CD14-positive monocyte (primary cell): ENCODE measurements at regions not wholly inside any gene's neighbourhood (a gene's known extent, or its start where the extent isn't known, plus 50 kb on each side); places are given as distances from the start of the nearest gene placed in this dataset.

Experiments
- DNase-seq, 3 donors: peaks; one replicate each; pipeline ENCODE4 v3.0.0-alpha.2; 2011 to 2022
- H2AFZ ChIP-seq: 2 replicates; pipeline ENCODE4 v1.6.0; 2012; ENCODE audit warnings: mild to moderate bottlenecking, low read depth, low read length, inconsistent platforms; ENCODE audit not compliant: insufficient read depth, poor library complexity, severe bottlenecking
- H3K27ac ChIP-seq, 2 donors: 1 replicate in 1 of 2; 2 replicates in 1 of 2; pipeline ENCODE4 v1.5.1; 2012 to 2013; ENCODE audit warnings: low read length in 2 of 2, control low read depth in 1 of 2, inconsistent platforms in 1 of 2, low read depth in 1 of 2, mild to moderate bottlenecking in 1 of 2
- H3K27me3 ChIP-seq, 2 donors: one replicate each; pipeline versions ENCODE4 v1.6.0 to v1.6.1; 2011 to 2013; ENCODE audit warnings: low read length in 2 of 2; ENCODE audit not compliant: control insufficient read depth in 2 of 2, insufficient read depth in 2 of 2
- H3K36me3 ChIP-seq, 2 donors: replicated peaks in 1 of 2; 1 replicate in 1 of 2; 2 replicates in 1 of 2; pipeline versions ENCODE4 v1.5.1 to v1.6.1; 2012 to 2013; ENCODE audit warnings: low read length in 2 of 2, control low read depth in 1 of 2, inconsistent platforms in 1 of 2, mild to moderate bottlenecking in 1 of 2; ENCODE audit not compliant: insufficient read depth in 2 of 2, control insufficient read depth in 1 of 2
- H3K4me1 ChIP-seq, 2 donors: 1 replicate in 1 of 2; 2 replicates in 1 of 2; pipeline versions ENCODE4 v1.5.1 to v1.6.1; 2012 to 2013; ENCODE audit warnings: low read length in 2 of 2, control low read depth in 1 of 2, inconsistent platforms in 1 of 2, mild to moderate bottlenecking in 1 of 2, moderate library complexity in 1 of 2; ENCODE audit not compliant: insufficient read depth in 2 of 2, control insufficient read depth in 1 of 2
- H3K4me2 ChIP-seq: replicated peaks from 2 replicates; pipeline ENCODE3; 2012; ENCODE audit warnings: low read length, moderate library complexity, mild to moderate bottlenecking; ENCODE audit not compliant: poor library complexity, severe bottlenecking; ENCODE audit errors: extremely low read depth
- H3K4me3 ChIP-seq, 3 experiments: fragments of 200-600 bp in 1 of 3; sonication (generic) in 1 of 3; replicated peaks in 1 of 3; 1 replicate in 2 of 3; 2 replicates in 1 of 3; pipeline ENCODE4 v1.5.1; 2011 to 2013; ENCODE audit warnings: low read length in 3 of 3, mild to moderate bottlenecking in 3 of 3, control low read depth in 2 of 3, low read depth in 2 of 3, inconsistent platforms in 1 of 3, moderate library complexity in 1 of 3
- H3K79me2 ChIP-seq: 2 replicates; pipeline ENCODE4 v1.6.0; 2012; ENCODE audit warnings: mild to moderate bottlenecking, control low read depth, inconsistent platforms, low read length, moderate library complexity; ENCODE audit not compliant: insufficient read depth
- H3K9ac ChIP-seq: 2 replicates; pipeline ENCODE4 v1.6.0; 2017; ENCODE audit warnings: low read length, mild to moderate bottlenecking; ENCODE audit not compliant: insufficient read depth, poor library complexity, severe bottlenecking
- H3K9me3 ChIP-seq, 2 donors: replicated peaks in 1 of 2; 1 replicate in 1 of 2; 2 replicates in 1 of 2; pipeline versions ENCODE4 v1.5.1 to v1.6.1; 2012 to 2013; ENCODE audit warnings: low read length in 2 of 2, control low read depth in 1 of 2; ENCODE audit not compliant: control insufficient read depth in 1 of 2, insufficient read depth in 1 of 2
- H4K20me1 ChIP-seq: 2 replicates; pipeline ENCODE4 v1.6.0; 2012; ENCODE audit warnings: mild to moderate bottlenecking, low read length, control low read depth, moderate library complexity; ENCODE audit not compliant: insufficient read depth
- H3K27ac Mint-ChIP-seq, 7 donors: one replicate each; pipeline ENCODE4 v1.8.0; 2020; ENCODE audit warnings: mild to moderate bottlenecking in 7 of 7, mixed read lengths in 7 of 7, moderate library complexity in 6 of 7, inconsistent platforms in 2 of 7
- H3K27me3 Mint-ChIP-seq, 3 donors: one replicate each; pipeline ENCODE4 v1.8.0; 2021 to 2022; ENCODE audit warnings: low read depth in 3 of 3, mild to moderate bottlenecking in 3 of 3, mixed read lengths in 3 of 3, moderate library complexity in 3 of 3, inconsistent platforms in 1 of 3
- H3K36me3 Mint-ChIP-seq, 2 donors: one replicate each; pipeline ENCODE4 v1.8.0; 2020; ENCODE audit warnings: mixed read lengths in 2 of 2, inconsistent platforms in 1 of 2, mild to moderate bottlenecking in 1 of 2
- H3K4me1 Mint-ChIP-seq: one replicate; pipeline ENCODE4 v1.8.0; 2020; ENCODE audit warnings: mild to moderate bottlenecking, mixed read lengths
- H3K4me3 Mint-ChIP-seq, 2 donors: one replicate each; pipeline ENCODE4 v1.8.0; 2020; ENCODE audit warnings: mild to moderate bottlenecking in 2 of 2, mixed read lengths in 2 of 2, moderate library complexity in 1 of 2
- H3K9me3 Mint-ChIP-seq, 7 donors: one replicate each; pipeline ENCODE4 v1.8.0; 2020 to 2022; ENCODE audit warnings: mixed read lengths in 7 of 7, mild to moderate bottlenecking in 6 of 7, moderate library complexity in 6 of 7, inconsistent platforms in 2 of 7
- CTCF ChIP-seq: fragments of 200-600 bp; IDR thresholded peaks from one replicate; pipeline ENCODE4 v1.8.0; 2022; ENCODE audit warnings: antibody characterized with exemption, mild to moderate bottlenecking
- WGBS: methylation state at CpG from one replicate; pipeline ENCODE4 v1.1.5; 2013; ENCODE audit warnings: missing lambda C conversion rate; ENCODE audit not compliant: insufficient coverage; 5-methylcytosine and 5-hydroxymethylcytosine counted together
- intact Hi-C, 2 donors: fragments of 100-400 bp; cut with micrococcal nuclease; formaldehyde crosslinking; loops; one replicate each; pipeline versions ENCODE4 v1.15.0 to v1.15.1; 2023

- Histone ChIP-seq H3K79me2 (no peaks in the 10 kb centered on the region), H3K9me3 (peaks cover 12 to 16% of the 10 kb centered on the region in 2 donors), H3K4me1 (no peaks in the 10 kb centered on the region), H2AFZ (no peak overlapping the region), H4K20me1 (no peaks in the 10 kb centered on the region), H3K9ac (no peak overlapping the region), H3K36me3 (no peaks in the 10 kb centered on the region), H3K4me2 (no peak overlapping the region), H3K27ac (no peak overlapping the region), H3K27me3 (no peaks in the 10 kb centered on the region), H3K4me3 (no peak overlapping the region)
- no peak for TF ChIP-seq CTCF
- no peak overlapping the region for H3K4me3 Mint-ChIP-seq
- 95% methylated on average over 6 of the region's 6 CpGs for WGBS
- peaks cover 1 to 4% (median 2%) of the 10 kb centered on the region in 3 donors for H3K27me3 Mint-ChIP-seq
- no peaks in the 10 kb centered on the region for H3K36me3 Mint-ChIP-seq
- intact Hi-C loops = no loop called here
- no peaks in the 10 kb centered on the region for H3K4me1 Mint-ChIP-seq
- no peak overlapping the region for H3K27ac Mint-ChIP-seq
- H3K9me3 Mint-ChIP-seq = peaks cover 8 to 31% (median 22%) of the 10 kb centered on the region in 7 donors
- no peak for DNase-seq
Observed at GRCh38 chr1:29532285-29532684, 296.0 kb downstream of the PTPRU start.

GRCh38 chr1:29531596-29531995 lies 295.3 kb downstream of the PTPRU start:
- Histone ChIP-seq H2AFZ (no peak overlapping the region), H3K4me3 (no peak overlapping the region), H3K9ac (no peak overlapping the region), H3K27me3 (no peaks in the 10 kb centered on the region), H3K36me3 (no peaks in the 10 kb centered on the region), H3K27ac (no peak overlapping the region), H3K9me3 (peaks cover 12 to 16% of the 10 kb centered on the region in 2 donors), H3K4me1 (no peaks in the 10 kb centered on the region), H3K4me2 (no peak overlapping the region), H3K79me2 (no peaks in the 10 kb centered on the region), H4K20me1 (no peaks in the 10 kb centered on the region)
- H3K36me3 Mint-ChIP-seq = no peaks in the 10 kb centered on the region
- no peak for DNase-seq
- no peak for TF ChIP-seq CTCF
- H3K9me3 Mint-ChIP-seq = peaks cover 8 to 31% (median 22%) of the 10 kb centered on the region in 7 donors
- H3K27me3 Mint-ChIP-seq = peaks cover 0 to 7% (median 2%) of the 10 kb centered on the region in 3 donors
- intact Hi-C loops = no loop called here
- no peak overlapping the region for H3K4me3 Mint-ChIP-seq
- no peak overlapping the region for H3K27ac Mint-ChIP-seq
- 82% methylated on average over 2 of the region's 2 CpGs for WGBS
- no peaks in the 10 kb centered on the region for H3K4me1 Mint-ChIP-seq
